ENCODE measurements at regions not wholly inside any gene's neighbourhood (a gene's known extent, or its start where the extent isn't known, plus 50 kb on each side); places are given as distances from the start of the nearest gene placed in this dataset.

GRCh38 chr2:120616261-120616660 lies 119.4 kb upstream of the GLI2 start:
- intact Hi-C loops (cut with DNase I): no loop called here
- no peak for DNase-seq

GRCh38 chr2:120617055-120617454 lies 118.6 kb upstream of the GLI2 start:
- peak in 1 of 2 donors; percentile 76 for ATAC-seq
- DNase-seq: no peak
- intact Hi-C loops (cut with DNase I): no loop called here

More at GRCh38 chr2:120616261-120616660, 119.4 kb upstream of the GLI2 start:
- no peak for ATAC-seq

DNA sequence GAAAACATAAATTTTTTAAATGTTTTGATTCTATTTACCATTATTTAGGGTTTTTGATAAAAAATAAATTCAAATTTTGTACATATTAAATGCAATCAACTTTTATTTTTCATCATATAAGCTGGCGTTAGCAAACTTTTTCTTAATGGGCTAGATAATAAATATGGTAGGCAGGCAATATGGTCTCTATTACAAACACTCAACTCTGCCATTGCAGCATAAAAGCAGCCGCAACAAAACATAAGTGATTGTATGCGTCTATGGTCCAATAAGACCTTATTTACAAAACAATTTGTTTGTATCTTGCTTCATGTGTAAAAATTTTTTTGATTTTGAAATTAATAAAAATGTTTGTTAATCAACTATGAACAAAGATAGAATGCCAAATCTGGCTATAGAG lies 116.8 kb upstream of the GLI2 start:
- no peak for DNase-seq
- intact Hi-C loops (cut with DNase I): no loop called here
- no peak for ATAC-seq

- ATAC-seq (no peak), DNase-seq (no peak)
- intact Hi-C loops (cut with DNase I): no loop called here
Observed at GRCh38 chr2:120619579-120619978, 116.1 kb upstream of the GLI2 start.

- DNase-seq (no peak), ATAC-seq (peak in 1 of 2 donors; percentile 31)
- intact Hi-C loops (cut with DNase I): no loop called here
Observed at GRCh38 chr2:120620025-120620793, 115.5 kb upstream of the GLI2 start.

DNA sequence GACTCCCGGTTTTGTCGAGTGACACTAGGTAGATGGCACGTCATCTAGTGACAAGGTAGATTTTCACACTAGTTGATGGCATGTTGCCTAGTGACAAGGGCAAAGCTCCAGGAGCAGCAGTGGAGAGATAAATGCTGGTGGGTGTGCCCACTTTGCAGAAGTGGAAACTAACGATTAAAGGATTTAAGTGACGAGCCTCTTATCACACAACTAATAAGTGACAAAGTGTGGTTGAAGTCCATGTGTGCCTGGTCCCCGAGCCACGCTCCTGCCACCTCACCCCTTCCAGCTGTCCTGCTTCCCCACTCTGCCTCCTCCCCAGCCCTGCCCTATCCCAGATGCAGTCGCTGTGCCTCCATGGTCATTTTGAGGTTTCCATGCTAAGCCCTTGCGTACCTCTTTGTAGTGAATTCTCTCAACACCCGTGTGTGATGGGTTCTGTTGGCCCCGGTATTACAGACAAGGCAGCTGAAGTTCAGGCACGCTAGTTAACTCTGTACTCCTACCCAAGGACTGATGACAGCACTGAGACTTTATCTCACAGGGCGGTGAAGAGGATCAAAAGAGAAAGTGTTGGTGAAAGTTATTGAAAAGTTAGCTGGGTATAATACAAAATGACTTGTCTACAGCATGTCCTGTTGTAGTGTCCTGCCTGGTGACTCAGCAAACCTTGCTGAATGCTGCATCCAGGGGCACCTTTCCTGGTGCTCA lies 113.4 kb upstream of the GLI2 start:
- intact Hi-C loops (cut with DNase I): no loop called here
- ATAC-seq (peak; percentile 46 to 60), DNase-seq (no peak)

- DNase-seq (no peak), ATAC-seq (no peak)
- intact Hi-C loops (cut with DNase I): no loop called here
Observed at GRCh38 chr2:120622886-120623753, 112.5 kb upstream of the GLI2 start.

DNA sequence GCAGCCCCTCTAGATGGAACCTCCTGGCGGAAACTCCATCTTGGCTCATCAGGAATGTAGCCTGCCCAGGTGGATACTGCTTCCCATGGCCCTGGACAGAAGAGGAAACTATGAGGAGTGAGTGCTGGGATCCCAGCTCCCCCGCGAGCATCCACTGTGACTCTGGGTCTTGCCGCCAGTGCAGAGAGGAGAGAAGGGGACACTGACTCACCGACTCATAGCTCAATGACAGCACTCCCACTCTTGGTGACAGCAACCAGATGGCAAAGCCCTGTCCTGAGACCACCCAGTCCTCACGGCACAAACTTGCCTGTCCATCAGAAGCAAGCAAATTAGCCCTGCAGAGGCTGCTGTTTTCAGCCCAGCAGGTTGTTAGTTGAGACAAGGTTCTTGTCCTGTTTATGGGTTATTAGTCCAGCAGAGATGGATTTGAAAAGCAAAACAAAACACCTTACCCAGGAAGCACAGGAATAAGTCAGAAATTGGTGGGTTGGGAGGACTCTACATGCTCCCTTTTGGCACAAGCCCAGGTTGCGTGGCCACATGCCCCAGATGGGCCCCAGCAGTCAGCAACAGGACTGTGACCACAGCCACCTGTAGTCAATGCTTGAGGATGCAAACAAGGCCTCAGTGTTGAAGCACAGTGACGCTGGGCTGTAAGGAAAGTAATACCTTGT lies 111.5 kb upstream of the GLI2 start:
- ATAC-seq: no peak
- no peak for DNase-seq

GRCh38 chr2:120624738-120625446 lies 110.8 kb upstream of the GLI2 start:
- no peak for ATAC-seq
- DNase-seq: no peak
- intact Hi-C loops (cut with DNase I): no loop called here

More for the DNA sequence above, 111.5 kb upstream of the GLI2 start:
- intact Hi-C loops (cut with DNase I): no loop called here

DNA sequence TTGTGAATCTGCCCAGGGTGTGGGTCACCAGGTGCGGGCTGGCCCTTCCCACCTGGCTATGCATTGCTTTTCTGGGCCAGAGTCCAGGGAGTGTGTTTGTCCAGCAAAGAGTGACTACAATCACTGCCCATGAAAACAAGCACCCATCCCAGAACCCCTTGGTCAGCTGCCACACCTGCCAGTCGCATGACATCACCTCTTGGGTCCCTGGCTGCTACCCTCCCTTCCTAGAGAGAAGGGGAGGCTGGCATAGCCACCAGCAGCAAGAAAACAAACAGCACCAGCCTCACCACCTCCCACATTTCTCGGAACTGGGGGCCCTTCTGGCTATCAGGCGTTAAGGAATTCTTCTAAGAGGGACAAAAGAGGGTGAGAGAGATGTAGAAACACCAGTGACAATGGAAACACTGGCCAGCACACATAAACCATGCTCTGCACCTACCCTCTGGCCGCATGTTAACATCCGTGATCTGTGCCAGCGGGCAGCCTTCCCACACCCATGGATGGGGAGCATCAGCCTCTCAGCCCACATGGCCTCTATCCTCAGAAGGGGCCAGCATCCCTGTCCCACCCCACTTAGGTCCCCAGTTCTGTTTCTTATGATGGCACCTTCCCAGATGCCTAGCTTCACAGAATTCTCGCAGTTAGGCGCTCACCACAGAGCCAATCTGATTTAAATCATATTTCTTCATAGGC lies 109.7 kb upstream of the GLI2 start:
- intact Hi-C loops (cut with DNase I): no loop called here
- ATAC-seq (peak in 1 of 2 donors; percentile 25), DNase-seq (no peak)

GRCh38 chr2:120626566-120626965 lies 109.1 kb upstream of the GLI2 start:
- intact Hi-C loops (cut with DNase I): no loop called here
- DNase-seq (no peak), ATAC-seq (no peak)

- ATAC-seq: no peak
- DNase-seq: no peak
- intact Hi-C loops (cut with DNase I): no loop called here
Observed at GRCh38 chr2:120628248-120628647, 107.4 kb upstream of the GLI2 start.

- intact Hi-C loops (cut with DNase I): no loop called here
- no peak for DNase-seq
- no peak for ATAC-seq
Observed at GRCh38 chr2:120629241-120629895, 106.3 kb upstream of the GLI2 start.

DNA sequence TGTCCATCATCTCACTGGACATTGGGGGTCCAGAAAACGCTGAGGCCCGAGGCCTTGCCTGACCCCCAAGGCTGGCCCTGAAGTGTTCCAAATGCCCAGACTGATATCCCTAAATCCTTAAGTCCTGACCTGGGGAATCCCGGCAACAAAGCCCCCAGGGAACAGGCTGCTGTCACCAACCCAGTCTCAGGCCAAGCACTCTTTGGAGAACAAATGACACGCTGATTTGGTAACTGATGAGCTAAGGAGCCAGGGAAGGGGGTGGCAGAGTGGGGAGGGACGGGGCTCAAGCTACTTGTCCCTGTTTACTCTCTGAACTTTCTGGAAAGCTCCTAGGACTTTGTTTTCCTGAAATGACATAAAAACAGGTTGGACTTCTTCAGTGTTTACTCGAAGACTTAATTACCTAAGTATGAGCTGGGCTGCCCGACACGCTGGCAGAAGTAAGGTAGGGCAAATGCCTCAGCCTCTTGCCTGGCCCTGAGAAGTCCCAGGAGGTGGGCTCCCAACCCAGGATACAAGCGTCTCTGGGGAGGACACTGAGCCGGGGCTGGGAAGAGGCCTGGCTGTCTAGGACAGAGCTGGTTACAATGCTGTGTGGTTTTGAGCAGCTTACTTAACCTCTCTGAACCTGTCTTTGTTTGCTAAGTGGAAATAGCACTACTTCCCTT lies 105.5 kb upstream of the GLI2 start:
- DNase-seq (no peak), ATAC-seq (no peak)
- intact Hi-C loops (cut with DNase I): no loop called here

GRCh38 chr2:120631236-120631635 lies 104.4 kb upstream of the GLI2 start:
- DNase-seq (no peak), ATAC-seq (no peak)
- intact Hi-C loops (cut with DNase I): no loop called here

DNA sequence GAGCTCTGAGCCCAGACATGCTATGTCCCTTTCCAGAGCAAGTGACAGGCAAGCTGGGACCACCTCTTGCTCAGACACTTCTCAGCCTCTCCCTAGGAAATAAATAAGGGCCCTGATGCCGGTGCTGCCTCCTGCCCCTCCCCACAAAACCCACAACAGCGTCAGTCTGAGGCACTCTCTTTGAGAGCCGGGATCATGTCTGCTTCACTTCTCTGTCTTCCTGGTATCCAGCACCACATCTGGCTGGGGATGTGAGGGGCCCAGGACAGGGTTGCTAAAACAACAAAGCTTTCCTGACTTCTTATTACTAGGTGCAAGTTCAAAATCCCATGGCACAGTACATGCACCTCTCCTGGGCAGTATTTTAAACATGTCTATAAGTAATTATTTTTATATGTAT lies 103.9 kb upstream of the GLI2 start:
- DNase-seq: no peak
- no peak for ATAC-seq
- intact Hi-C loops (cut with DNase I): no loop called here

Data from left cardiac atrium (tissue), 4 donors.